ENCODE measurements at regions not wholly inside any gene's neighbourhood (a gene's known extent, or its start where the extent isn't known, plus 50 kb on each side); places are given as distances from the start of the nearest gene placed in this dataset.

DNA sequence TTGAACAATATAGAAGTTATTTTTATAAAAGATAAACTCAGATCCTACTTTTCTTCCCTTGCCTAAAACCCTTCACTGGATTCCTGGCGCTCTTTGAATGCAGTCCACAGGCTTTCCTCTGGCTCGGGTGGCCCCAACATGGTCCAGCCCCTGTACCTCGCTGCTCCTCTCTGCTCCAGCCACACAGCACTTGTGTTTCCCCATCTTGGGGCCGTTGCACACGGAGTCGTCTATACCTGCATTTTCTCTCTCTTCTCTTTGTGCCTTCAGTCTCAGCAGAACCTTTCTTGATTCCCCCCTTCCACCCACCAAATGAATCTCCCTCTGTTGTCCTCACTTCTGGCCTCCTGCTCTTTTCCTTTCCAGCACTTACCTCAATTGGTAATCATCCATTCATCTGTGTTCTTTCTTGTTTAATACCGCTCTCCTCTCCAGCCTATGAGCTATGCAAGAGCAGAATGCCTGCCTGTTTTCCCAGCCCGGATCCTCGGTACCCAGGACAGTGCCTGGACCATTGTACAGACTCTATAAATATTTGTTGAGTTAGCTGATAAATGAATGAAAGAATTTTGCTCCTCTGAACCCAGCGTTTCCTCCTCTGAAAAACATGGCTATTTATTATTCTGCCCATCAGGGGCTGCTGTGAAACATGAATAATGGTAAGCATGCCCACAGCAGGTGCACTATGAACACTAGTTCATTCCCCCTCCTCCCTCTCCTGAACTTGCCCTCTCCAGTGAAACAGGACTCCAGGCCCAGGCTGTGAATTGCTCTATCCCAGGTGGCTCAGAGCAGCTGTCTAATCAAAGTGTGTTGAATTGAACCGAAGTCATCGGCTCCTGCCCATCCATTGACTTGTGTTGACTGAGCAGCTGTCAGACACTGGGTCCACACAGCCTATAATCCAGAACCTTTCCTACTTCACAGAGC lies 266.9 kb downstream of the PTPRU start:
- H3K4me3 Mint-ChIP-seq, result no peak overlapping the region
- no peak for ATAC-seq (replicated peaks; ENCODE audit: extremely low read depth, poor library complexity, severe bottlenecking)

GRCh38 chr1:29502225-29502910 lies 266.0 kb downstream of the PTPRU start:
- DNase-seq (ENCODE audit: low spot score in 2 of 2) (no peak), ATAC-seq (replicated peaks; ENCODE audit: extremely low read depth, poor library complexity, severe bottlenecking) (no peak)
- Mint-ChIP-seq H3K9me3 (no peaks in the 10 kb centered on the region), H3K4me1 (no peaks in the 10 kb centered on the region), H3K27me3 (peaks cover 92% of the 10 kb centered on the region), H3K36me3 (ENCODE audit: insufficient read depth) (no peaks in the 10 kb centered on the region), H3K4me3 (no peak overlapping the region), H3K27ac (ENCODE audit: low read depth) (no peak overlapping the region)

More for the DNA sequence above, 266.9 kb downstream of the PTPRU start:
- DNase-seq (ENCODE audit: low spot score in 2 of 2), result no peak
- no peaks in the 10 kb centered on the region for H3K36me3 Mint-ChIP-seq (ENCODE audit: insufficient read depth)
- H3K9me3 Mint-ChIP-seq, result no peaks in the 10 kb centered on the region
- H3K27me3 Mint-ChIP-seq, result peaks cover 92% of the 10 kb centered on the region
- no peaks in the 10 kb centered on the region for H3K4me1 Mint-ChIP-seq
- H3K27ac Mint-ChIP-seq (ENCODE audit: low read depth), result no peak overlapping the region

GRCh38 chr1:29501227-29501976 lies 265.1 kb downstream of the PTPRU start:
- Mint-ChIP-seq H3K9me3 (no peaks in the 10 kb centered on the region), H3K27me3 (peaks cover 92% of the 10 kb centered on the region), H3K4me3 (no peak overlapping the region), H3K36me3 (ENCODE audit: insufficient read depth) (no peaks in the 10 kb centered on the region), H3K4me1 (no peaks in the 10 kb centered on the region), H3K27ac (ENCODE audit: low read depth) (no peak overlapping the region)
- DNase-seq (ENCODE audit: low spot score in 2 of 2), result no peak
- ATAC-seq (replicated peaks; ENCODE audit: extremely low read depth, poor library complexity, severe bottlenecking), result no peak

DNA sequence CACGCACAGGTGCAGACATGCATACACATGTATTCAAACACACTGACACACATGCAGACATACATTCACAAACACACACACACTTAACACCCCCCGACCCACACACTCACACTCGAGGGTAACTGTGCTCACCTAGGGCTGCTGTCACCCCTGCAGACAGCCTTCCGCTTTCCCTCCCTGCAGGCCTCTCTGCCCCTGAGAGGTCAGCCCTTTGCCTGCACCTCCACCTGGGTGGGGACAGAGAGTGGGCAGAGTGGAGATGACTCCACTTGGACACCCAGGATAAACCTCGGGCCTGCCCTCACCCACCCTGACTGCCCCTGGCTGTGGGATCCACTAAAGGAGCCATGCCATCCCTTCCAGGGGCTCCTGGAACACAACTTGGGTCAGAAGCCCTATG lies 264.3 kb downstream of the PTPRU start:
- H3K4me3 Mint-ChIP-seq, result no peak overlapping the region
- ATAC-seq (replicated peaks; ENCODE audit: extremely low read depth, poor library complexity, severe bottlenecking) (no peak), DNase-seq (ENCODE audit: low spot score in 2 of 2) (no peak)
- no peaks in the 10 kb centered on the region for H3K9me3 Mint-ChIP-seq
- no peak overlapping the region for H3K27ac Mint-ChIP-seq (ENCODE audit: low read depth)
- H3K4me1 Mint-ChIP-seq, result no peaks in the 10 kb centered on the region
- peaks cover 93% of the 10 kb centered on the region for H3K27me3 Mint-ChIP-seq
- no peaks in the 10 kb centered on the region for H3K36me3 Mint-ChIP-seq (ENCODE audit: insufficient read depth)

- Mint-ChIP-seq H3K4me1 (no peaks in the 10 kb centered on the region), H3K36me3 (ENCODE audit: insufficient read depth) (no peaks in the 10 kb centered on the region), H3K4me3 (no peak overlapping the region), H3K27me3 (peaks cover 87% of the 10 kb centered on the region), H3K27ac (ENCODE audit: low read depth) (no peak overlapping the region), H3K9me3 (no peaks in the 10 kb centered on the region)
- ATAC-seq (replicated peaks; ENCODE audit: extremely low read depth, poor library complexity, severe bottlenecking) (no peak), DNase-seq (ENCODE audit: low spot score in 2 of 2) (no peak)
Measured at GRCh38 chr1:29500041-29500440, 263.7 kb downstream of the PTPRU start.

DNA sequence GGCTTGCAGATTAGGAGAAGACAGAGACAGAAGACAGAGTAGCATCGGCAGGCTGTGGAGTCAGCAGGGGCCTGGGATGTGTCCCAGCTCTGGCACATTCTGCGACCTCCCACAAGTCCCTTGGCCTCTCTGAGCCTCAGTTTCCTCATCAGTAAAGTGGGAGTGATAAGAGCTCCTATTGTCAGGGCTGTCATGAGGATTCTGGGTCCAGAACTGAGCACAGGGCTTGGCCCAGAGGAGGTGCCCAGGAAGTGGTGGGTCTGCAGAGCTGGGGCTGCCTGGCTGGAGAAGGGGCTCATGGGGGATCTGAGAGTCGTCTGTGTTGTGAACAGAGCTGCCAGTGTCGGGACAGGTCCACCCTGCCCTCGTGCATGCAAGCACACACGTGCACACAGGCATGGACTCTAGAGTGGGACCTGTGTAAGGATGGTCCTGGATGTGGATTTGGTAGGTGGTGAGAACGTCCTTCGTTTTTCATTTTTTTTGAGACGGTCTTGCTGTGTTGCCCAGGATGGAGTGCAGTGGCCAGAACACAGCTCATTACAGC lies 262.9 kb downstream of the PTPRU start:
- peaks cover 86% of the 10 kb centered on the region for H3K27me3 Mint-ChIP-seq
- ATAC-seq (replicated peaks; ENCODE audit: extremely low read depth, poor library complexity, severe bottlenecking), result no peak
- H3K4me1 Mint-ChIP-seq, result no peaks in the 10 kb centered on the region
- H3K36me3 Mint-ChIP-seq (ENCODE audit: insufficient read depth), result no peaks in the 10 kb centered on the region
- DNase-seq (ENCODE audit: low spot score in 2 of 2), result no peak
- no peaks in the 10 kb centered on the region for H3K9me3 Mint-ChIP-seq
- H3K27ac Mint-ChIP-seq (ENCODE audit: low read depth), result no peak overlapping the region
- no peak overlapping the region for H3K4me3 Mint-ChIP-seq

DNA sequence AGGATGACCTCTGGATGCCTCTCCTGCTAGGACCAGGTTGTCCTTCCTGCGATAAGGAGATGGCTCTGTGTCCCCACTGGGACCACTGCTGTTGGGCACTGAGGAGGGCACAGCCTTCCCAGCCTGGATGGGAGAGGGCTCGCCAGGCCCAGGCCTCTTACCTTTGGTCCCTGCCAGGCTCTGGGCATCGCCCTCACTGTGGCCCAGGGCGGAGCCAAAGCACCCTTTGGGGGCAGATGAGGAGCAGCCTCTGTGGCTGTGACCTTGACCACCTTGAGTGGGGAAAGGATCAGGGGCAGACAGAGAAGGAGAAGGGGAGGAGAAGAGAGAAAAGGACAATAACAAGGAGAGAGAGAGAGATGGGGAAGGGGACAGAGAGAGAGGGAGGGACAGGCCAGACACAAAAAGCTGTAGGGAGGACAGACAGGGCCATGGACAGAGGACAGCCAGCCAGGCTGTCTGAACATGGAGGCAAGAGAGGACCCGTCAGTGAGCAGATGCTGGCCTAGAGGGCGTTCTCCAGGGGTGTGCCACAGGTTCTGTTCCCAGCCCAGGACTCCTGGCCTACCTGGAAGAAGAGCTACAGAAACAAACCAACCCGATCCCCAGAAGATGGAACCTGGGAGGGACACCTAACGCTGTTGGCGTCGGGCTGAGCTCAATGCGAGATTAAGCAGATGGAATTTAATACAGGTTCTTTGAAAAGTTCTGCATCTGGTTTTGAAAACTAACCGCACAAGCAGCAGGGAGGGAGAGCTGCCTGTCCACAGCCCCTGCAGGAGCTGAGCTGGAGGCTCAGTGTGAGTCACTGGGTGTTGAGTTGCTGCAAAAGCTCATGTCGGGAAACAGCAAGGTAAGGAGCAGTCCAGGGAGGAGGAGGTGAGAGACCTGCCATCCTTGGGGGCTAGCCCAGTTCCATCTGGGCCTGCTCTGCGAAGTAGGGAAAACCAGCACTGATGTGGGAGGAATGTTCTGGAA lies 262.1 kb downstream of the PTPRU start:
- Mint-ChIP-seq H3K27me3 (peaks cover 79% of the 10 kb centered on the region), H3K27ac (ENCODE audit: low read depth) (no peak overlapping the region), H3K4me3 (no peak overlapping the region), H3K36me3 (ENCODE audit: insufficient read depth) (no peaks in the 10 kb centered on the region), H3K4me1 (no peaks in the 10 kb centered on the region), H3K9me3 (no peaks in the 10 kb centered on the region)
- no peak for DNase-seq (ENCODE audit: low spot score in 2 of 2)
- no peak for ATAC-seq (replicated peaks; ENCODE audit: extremely low read depth, poor library complexity, severe bottlenecking)

- Mint-ChIP-seq H3K4me1 (no peaks in the 10 kb centered on the region), H3K9me3 (no peaks in the 10 kb centered on the region), H3K27ac (ENCODE audit: low read depth) (no peak overlapping the region), H3K36me3 (ENCODE audit: insufficient read depth) (no peaks in the 10 kb centered on the region), H3K4me3 (no peak overlapping the region), H3K27me3 (peaks cover 70% of the 10 kb centered on the region)
- no peak for DNase-seq (ENCODE audit: low spot score in 2 of 2)
- ATAC-seq (replicated peaks; ENCODE audit: extremely low read depth, poor library complexity, severe bottlenecking), result no peak
Measured at GRCh38 chr1:29497395-29498125, 261.2 kb downstream of the PTPRU start.

- Mint-ChIP-seq H3K27ac (ENCODE audit: low read depth) (no peak overlapping the region), H3K9me3 (no peaks in the 10 kb centered on the region), H3K4me3 (no peak overlapping the region), H3K36me3 (ENCODE audit: insufficient read depth) (no peaks in the 10 kb centered on the region), H3K27me3 (peaks cover 67% of the 10 kb centered on the region), H3K4me1 (no peaks in the 10 kb centered on the region)
- DNase-seq (ENCODE audit: low spot score in 2 of 2) (no peak), ATAC-seq (replicated peaks; ENCODE audit: extremely low read depth, poor library complexity, severe bottlenecking) (no peak)
Measured at GRCh38 chr1:29496701-29497100, 260.4 kb downstream of the PTPRU start.

DNA sequence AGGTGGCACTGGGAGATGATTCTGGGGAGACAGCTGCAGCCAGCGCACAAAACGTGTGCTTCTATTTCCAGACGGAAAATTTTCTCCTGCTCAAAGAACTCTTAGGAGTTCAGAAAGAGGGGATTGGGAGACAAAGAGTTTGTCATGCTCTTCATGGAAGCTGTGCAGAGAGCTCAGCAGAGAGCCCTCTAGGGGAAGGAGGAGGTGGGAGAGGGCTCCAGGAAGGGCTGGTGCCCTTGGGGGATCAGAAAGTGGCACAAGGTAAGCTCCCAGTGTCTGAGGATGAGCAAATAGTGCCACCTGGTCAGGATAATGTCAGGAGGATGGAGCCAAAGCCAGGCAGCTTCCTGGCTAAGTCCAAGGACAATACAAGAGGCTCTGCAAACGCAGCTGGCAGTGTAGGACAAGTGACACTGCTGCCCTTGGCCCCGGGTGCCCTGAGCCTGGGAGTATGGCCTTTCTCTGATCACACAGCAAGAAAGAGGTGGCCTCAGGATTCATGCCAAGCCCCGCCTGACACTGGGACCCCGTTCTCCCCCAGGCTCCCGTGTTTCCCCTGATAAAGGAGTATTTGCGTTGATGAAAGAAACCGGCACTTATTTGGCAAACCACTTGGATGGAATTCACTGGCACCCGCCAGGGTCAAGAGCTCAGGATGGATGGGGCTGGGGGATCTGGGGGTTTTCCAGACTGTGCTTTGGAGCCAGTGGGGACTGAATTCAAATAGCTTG lies 254.0 kb downstream of the PTPRU start:
- ATAC-seq (replicated peaks; ENCODE audit: extremely low read depth, poor library complexity, severe bottlenecking) (no peak), DNase-seq (ENCODE audit: low spot score in 2 of 2) (no peak)
- Mint-ChIP-seq H3K4me3 (no peak overlapping the region), H3K9me3 (no peaks in the 10 kb centered on the region), H3K4me1 (no peaks in the 10 kb centered on the region), H3K27ac (ENCODE audit: low read depth) (no peak overlapping the region), H3K27me3 (peaks cover 40% of the 10 kb centered on the region), H3K36me3 (ENCODE audit: insufficient read depth) (no peaks in the 10 kb centered on the region)

DNA sequence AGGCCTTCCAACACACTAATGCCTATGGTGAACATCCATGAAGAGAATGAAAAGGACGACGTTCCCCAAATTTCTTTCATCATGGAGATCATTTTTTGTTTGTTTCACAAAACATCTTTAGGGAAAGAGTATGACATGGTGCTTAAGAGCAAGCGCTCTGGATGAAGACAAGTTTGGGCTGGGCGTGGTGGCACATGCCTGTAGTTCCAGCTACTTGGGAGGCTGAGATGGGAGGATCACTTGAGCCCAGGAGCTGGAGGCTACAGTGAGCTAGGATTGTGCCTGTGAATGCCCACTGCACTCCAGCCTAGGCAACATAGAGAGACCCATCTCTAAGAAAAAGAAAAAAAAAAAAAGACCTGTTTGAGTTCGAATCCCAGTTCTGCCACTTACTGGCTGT lies 253.1 kb downstream of the PTPRU start:
- ATAC-seq (replicated peaks; ENCODE audit: extremely low read depth, poor library complexity, severe bottlenecking) (no peak), DNase-seq (ENCODE audit: low spot score in 2 of 2) (no peak)
- H3K4me1 Mint-ChIP-seq, result no peaks in the 10 kb centered on the region
- H3K27ac Mint-ChIP-seq (ENCODE audit: low read depth), result no peak overlapping the region
- H3K9me3 Mint-ChIP-seq, result no peaks in the 10 kb centered on the region
- H3K36me3 Mint-ChIP-seq (ENCODE audit: insufficient read depth), result no peaks in the 10 kb centered on the region
- peaks cover 41% of the 10 kb centered on the region for H3K27me3 Mint-ChIP-seq
- H3K4me3 Mint-ChIP-seq, result no peak overlapping the region
